ENCODE measurements at regions not wholly inside any gene's neighbourhood (a gene's known extent, or its start where the extent isn't known, plus 50 kb on each side); places are given as distances from the start of the nearest gene placed in this dataset.

GRCh38 chr2:226213717-226214116 is 585.9 kb downstream of the IRS1 start:
- H3K27ac ChIP-seq = no peak overlapping the region
- no peaks in the 10 kb centered on the region for H3K4me1 ChIP-seq
- H3K4me3 ChIP-seq = no peak overlapping the region
- intact Hi-C loops (cut with DNase I; ENCODE audit: low total_unique reads) = no loop called here
- no peak for DNase-seq
- H3K27me3 ChIP-seq = no peaks in the 10 kb centered on the region
- TF ChIP-seq, protein P1, sequence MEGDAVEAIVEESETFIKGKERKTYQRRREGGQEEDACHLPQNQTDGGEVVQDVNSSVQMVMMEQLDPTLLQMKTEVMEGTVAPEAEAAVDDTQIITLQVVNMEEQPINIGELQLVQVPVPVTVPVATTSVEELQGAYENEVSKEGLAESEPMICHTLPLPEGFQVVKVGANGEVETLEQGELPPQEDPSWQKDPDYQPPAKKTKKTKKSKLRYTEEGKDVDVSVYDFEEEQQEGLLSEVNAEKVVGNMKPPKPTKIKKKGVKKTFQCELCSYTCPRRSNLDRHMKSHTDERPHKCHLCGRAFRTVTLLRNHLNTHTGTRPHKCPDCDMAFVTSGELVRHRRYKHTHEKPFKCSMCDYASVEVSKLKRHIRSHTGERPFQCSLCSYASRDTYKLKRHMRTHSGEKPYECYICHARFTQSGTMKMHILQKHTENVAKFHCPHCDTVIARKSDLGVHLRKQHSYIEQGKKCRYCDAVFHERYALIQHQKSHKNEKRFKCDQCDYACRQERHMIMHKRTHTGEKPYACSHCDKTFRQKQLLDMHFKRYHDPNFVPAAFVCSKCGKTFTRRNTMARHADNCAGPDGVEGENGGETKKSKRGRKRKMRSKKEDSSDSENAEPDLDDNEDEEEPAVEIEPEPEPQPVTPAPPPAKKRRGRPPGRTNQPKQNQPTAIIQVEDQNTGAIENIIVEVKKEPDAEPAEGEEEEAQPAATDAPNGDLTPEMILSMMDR (IDR thresholded peaks at IDR 0.05) = no peak
- TF ChIP-seq POLR2A (IDR thresholded peaks at IDR 0.05) = no peak
- H3K36me3 ChIP-seq (ENCODE audit: low read depth, missing control alignments) = no peaks in the 10 kb centered on the region
- 84 to 90% methylated on average over 4 of the region's 4 CpGs for WGBS, 2 donors
- H3K9me3 ChIP-seq = no peaks in the 10 kb centered on the region

- Histone ChIP-seq H3K4me1 (no peaks in the 10 kb centered on the region), H3K27ac (no peak overlapping the region), H3K9me3 (no peaks in the 10 kb centered on the region), H3K36me3 (ENCODE audit: low read depth, missing control alignments) (no peaks in the 10 kb centered on the region), H3K27me3 (no peaks in the 10 kb centered on the region), H3K4me3 (no peak overlapping the region)
- WGBS, 2 donors = 50 to 61% methylated on average over 1 of the region's 1 CpG
- DNase-seq = no peak
- intact Hi-C loops (cut with DNase I; ENCODE audit: low total_unique reads) = no loop called here
- no peak for TF ChIP-seq POLR2A (IDR thresholded peaks at IDR 0.05)
- TF ChIP-seq, protein P1 (IDR thresholded peaks at IDR 0.05) = no peak
Measured at GRCh38 chr2:226211439-226211838, 588.2 kb downstream of the IRS1 start.

- intact Hi-C loops (cut with DNase I; ENCODE audit: low total_unique reads) = no loop called here
- no peaks in the 10 kb centered on the region for H3K4me1 ChIP-seq
- no peaks in the 10 kb centered on the region for H3K36me3 ChIP-seq (ENCODE audit: low read depth, missing control alignments)
- 79 to 93% methylated on average over 2 of the region's 2 CpGs for WGBS, 2 donors
- no peaks in the 10 kb centered on the region for H3K9me3 ChIP-seq
- H3K4me3 ChIP-seq = no peak overlapping the region
- TF ChIP-seq, protein P1 (IDR thresholded peaks at IDR 0.05) = no peak
- TF ChIP-seq POLR2A (IDR thresholded peaks at IDR 0.05) = no peak
- no peaks in the 10 kb centered on the region for H3K27me3 ChIP-seq
- no peak for DNase-seq
- H3K27ac ChIP-seq = no peak overlapping the region
Measured at GRCh38 chr2:226208726-226209125, 590.9 kb downstream of the IRS1 start.

GRCh38 chr2:226207671-226208070 is 591.9 kb downstream of the IRS1 start:
- DNase-seq = no peak
- H3K4me3 ChIP-seq = no peak overlapping the region
- no peaks in the 10 kb centered on the region for H3K4me1 ChIP-seq
- no peaks in the 10 kb centered on the region for H3K27me3 ChIP-seq
- no peaks in the 10 kb centered on the region for H3K36me3 ChIP-seq (ENCODE audit: low read depth, missing control alignments)
- TF ChIP-seq POLR2A (IDR thresholded peaks at IDR 0.05) = no peak
- TF ChIP-seq, protein P1 (IDR thresholded peaks at IDR 0.05) = no peak
- intact Hi-C loops (cut with DNase I; ENCODE audit: low total_unique reads) = no loop called here
- 66 to 80% methylated on average over 5 of the region's 5 CpGs for WGBS, 2 donors
- H3K9me3 ChIP-seq = no peaks in the 10 kb centered on the region
- no peak overlapping the region for H3K27ac ChIP-seq

- Histone ChIP-seq H3K4me1 (no peaks in the 10 kb centered on the region), H3K27ac (no peak overlapping the region), H3K4me3 (no peak overlapping the region), H3K9me3 (no peaks in the 10 kb centered on the region), H3K27me3 (no peaks in the 10 kb centered on the region), H3K36me3 (ENCODE audit: low read depth, missing control alignments) (no peaks in the 10 kb centered on the region)
- intact Hi-C loops (cut with DNase I; ENCODE audit: low total_unique reads) = no loop called here
- no peak for DNase-seq
- 94 to 96% methylated on average over 2 of the region's 2 CpGs for WGBS, 2 donors
- TF ChIP-seq, protein P1 (IDR thresholded peaks at IDR 0.05) = no peak
- no peak for TF ChIP-seq POLR2A (IDR thresholded peaks at IDR 0.05)
Measured at GRCh38 chr2:226199555-226199954, 600.1 kb downstream of the IRS1 start.

Measured in testis (tissue), 2 donors.